ENCODE measurements at regions not wholly inside any gene's neighbourhood (a gene's known extent, or its start where the extent isn't known, plus 50 kb on each side); places are given as distances from the start of the nearest gene placed in this dataset.
A peak's percentile ranks its signal among the peaks of the same experiment; 100 is the strongest.

GRCh38 chr7:26553128-26553527 is 261.5 kb downstream of the SNX10 start:
- Histone ChIP-seq H3K4me1 (ENCODE audit: control insufficient read depth, insufficient read depth, low read length) (peaks cover 5% of the 10 kb centered on the region), H3K9ac (ENCODE audit: low read depth, low read length) (no peak overlapping the region), H3K9me3 (ENCODE audit: control insufficient read depth, insufficient read depth, low read length) (no peaks in the 10 kb centered on the region), H3K36me3 (ENCODE audit: control insufficient read depth, insufficient read depth, low read length) (no peaks in the 10 kb centered on the region), H3K27me3 (ENCODE audit: control insufficient read depth, insufficient read depth, low read length) (no peaks in the 10 kb centered on the region), H3K4me3 (ENCODE audit: low read depth, low read length) (no peak overlapping the region)

GRCh38 chr7:26553582-26553981 is 261.9 kb downstream of the SNX10 start:
- Histone ChIP-seq H3K9ac (ENCODE audit: low read depth, low read length) (no peak overlapping the region), H3K4me3 (ENCODE audit: low read depth, low read length) (no peak overlapping the region), H3K4me1 (ENCODE audit: control insufficient read depth, insufficient read depth, low read length) (peaks cover 5% of the 10 kb centered on the region), H3K27me3 (ENCODE audit: control insufficient read depth, insufficient read depth, low read length) (no peaks in the 10 kb centered on the region), H3K9me3 (ENCODE audit: control insufficient read depth, insufficient read depth, low read length) (no peaks in the 10 kb centered on the region), H3K36me3 (ENCODE audit: control insufficient read depth, insufficient read depth, low read length) (no peaks in the 10 kb centered on the region)

- peaks cover 5% of the 10 kb centered on the region for H3K4me1 ChIP-seq (ENCODE audit: control insufficient read depth, insufficient read depth, low read length)
- no peaks in the 10 kb centered on the region for H3K9me3 ChIP-seq (ENCODE audit: control insufficient read depth, insufficient read depth, low read length)
- no peaks in the 10 kb centered on the region for H3K36me3 ChIP-seq (ENCODE audit: control insufficient read depth, insufficient read depth, low read length)
- no peak overlapping the region for H3K4me3 ChIP-seq (ENCODE audit: low read depth, low read length)
- no peaks in the 10 kb centered on the region for H3K27me3 ChIP-seq (ENCODE audit: control insufficient read depth, insufficient read depth, low read length)
- no peak overlapping the region for H3K9ac ChIP-seq (ENCODE audit: low read depth, low read length)
Measured at GRCh38 chr7:26554952-26555351, 263.3 kb downstream of the SNX10 start.

DNA sequence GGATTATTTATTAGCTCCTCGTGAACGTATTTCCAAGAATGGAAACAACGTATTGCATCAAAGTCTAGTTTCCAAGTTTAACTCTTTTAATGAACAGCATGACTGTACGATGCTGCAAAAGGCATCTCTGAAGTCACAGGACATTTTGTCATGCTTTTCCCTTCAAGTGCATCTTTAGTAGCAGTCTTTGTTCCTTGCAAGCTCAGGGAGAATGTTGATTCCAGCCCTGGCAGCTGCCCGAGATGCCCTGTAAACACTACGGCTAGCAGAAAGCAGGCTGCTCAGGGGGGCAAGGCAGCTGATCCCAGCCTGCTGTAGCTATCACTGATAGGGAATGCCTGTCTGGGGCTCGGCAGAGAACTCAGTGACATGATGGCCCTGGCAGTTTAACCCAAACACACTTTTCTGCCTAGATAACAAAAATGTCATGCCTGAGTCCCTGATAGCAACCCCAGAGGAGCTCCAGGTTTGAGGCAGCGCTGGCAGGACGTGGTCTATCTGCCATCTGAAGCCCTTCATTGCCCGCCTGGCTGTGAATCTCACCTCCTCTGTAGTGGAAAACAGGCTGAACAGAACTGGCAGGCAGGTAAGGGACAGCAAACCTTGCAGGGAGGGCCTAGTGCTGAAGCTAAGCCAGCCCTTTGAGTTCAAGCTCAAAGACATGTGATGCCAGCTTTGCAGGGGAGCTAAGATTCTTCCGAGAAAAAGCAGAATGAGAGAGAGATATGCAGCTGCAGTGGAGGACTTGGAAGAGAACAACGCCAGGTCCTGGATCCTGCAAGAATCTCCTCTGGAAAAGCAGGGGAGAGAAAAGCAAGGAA is 264.6 kb downstream of the SNX10 start:
- Histone ChIP-seq H3K36me3 (ENCODE audit: control insufficient read depth, insufficient read depth, low read length) (no peaks in the 10 kb centered on the region), H3K9ac (ENCODE audit: low read depth, low read length) (peak overlapping the region; percentile 16), H3K4me1 (ENCODE audit: control insufficient read depth, insufficient read depth, low read length) (peaks cover 5% of the 10 kb centered on the region), H3K4me3 (ENCODE audit: low read depth, low read length) (no peak overlapping the region), H3K27me3 (ENCODE audit: control insufficient read depth, insufficient read depth, low read length) (no peaks in the 10 kb centered on the region), H3K9me3 (ENCODE audit: control insufficient read depth, insufficient read depth, low read length) (no peaks in the 10 kb centered on the region)

DNA sequence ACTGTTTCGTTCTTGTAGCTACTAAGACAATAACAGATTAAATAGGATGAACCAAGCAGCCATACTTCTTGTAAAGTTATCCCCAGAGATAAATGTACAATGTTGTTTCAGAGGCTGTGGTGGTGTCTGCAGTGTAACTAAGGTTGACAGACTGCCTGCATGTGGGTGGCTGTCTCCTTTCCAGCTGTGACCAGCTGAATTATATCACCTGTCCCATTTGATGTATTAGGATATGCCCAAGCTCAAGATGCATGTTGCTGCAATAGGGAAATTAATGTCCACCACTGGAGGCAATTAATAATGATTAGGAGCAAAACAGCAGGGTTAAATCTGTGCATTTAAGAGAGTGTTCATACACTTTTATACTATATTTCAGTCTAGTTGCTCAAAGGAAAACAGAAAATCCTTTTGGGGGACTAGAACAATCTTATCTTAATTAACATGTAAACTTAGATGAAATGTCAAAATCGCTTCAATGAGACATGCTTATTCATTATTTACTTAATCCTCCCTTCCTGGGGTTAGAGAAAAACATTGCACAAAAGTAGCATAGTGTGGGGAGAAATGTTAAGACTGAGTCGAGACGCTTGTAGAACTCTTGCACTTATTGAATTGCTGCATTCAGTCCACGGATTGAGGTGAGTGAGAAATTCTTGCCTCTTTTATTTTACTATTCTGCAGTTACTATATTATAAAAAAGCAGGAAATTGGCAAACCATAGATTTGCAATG is 269.0 kb downstream of the SNX10 start:
- Histone ChIP-seq H3K4me3 (ENCODE audit: low read depth, low read length) (no peak overlapping the region), H3K27me3 (ENCODE audit: control insufficient read depth, insufficient read depth, low read length) (no peaks in the 10 kb centered on the region), H3K36me3 (ENCODE audit: control insufficient read depth, insufficient read depth, low read length) (no peaks in the 10 kb centered on the region), H3K9me3 (ENCODE audit: control insufficient read depth, insufficient read depth, low read length) (peaks cover under 1% of the 10 kb centered on the region), H3K4me1 (ENCODE audit: control insufficient read depth, insufficient read depth, low read length) (no peaks in the 10 kb centered on the region), H3K9ac (ENCODE audit: low read depth, low read length) (no peak overlapping the region)

DNA sequence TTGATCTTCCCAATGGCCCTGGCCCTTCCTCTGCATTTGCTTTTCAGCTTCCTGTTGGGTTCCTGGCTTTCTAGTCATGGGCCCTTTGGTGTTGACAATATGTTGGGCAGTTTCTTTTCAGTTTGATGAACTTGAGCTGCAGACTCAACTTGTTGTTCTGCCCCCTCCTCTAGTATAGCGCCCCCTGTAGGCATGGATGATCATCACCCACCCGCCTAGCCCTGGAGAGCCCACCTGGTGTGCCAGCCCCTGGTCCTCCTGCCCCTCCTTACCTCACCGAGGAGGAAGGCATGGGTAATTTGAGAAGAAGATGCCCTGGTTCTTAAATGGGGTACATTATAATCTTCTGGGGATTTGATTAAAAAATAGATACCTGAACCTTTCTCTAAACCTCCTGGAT is 271.2 kb downstream of the SNX10 start:
- Histone ChIP-seq H3K4me3 (ENCODE audit: low read depth, low read length) (no peak overlapping the region), H3K9ac (ENCODE audit: low read depth, low read length) (no peak overlapping the region), H3K27me3 (ENCODE audit: control insufficient read depth, insufficient read depth, low read length) (no peaks in the 10 kb centered on the region), H3K4me1 (ENCODE audit: control insufficient read depth, insufficient read depth, low read length) (no peaks in the 10 kb centered on the region), H3K36me3 (ENCODE audit: control insufficient read depth, insufficient read depth, low read length) (no peaks in the 10 kb centered on the region), H3K9me3 (ENCODE audit: control insufficient read depth, insufficient read depth, low read length) (peaks cover 3% of the 10 kb centered on the region)

- Histone ChIP-seq H3K9ac (ENCODE audit: low read depth, low read length) (no peak overlapping the region), H3K4me3 (ENCODE audit: low read depth, low read length) (no peak overlapping the region), H3K27me3 (ENCODE audit: control insufficient read depth, insufficient read depth, low read length) (no peaks in the 10 kb centered on the region), H3K9me3 (ENCODE audit: control insufficient read depth, insufficient read depth, low read length) (peaks cover 3% of the 10 kb centered on the region), H3K36me3 (ENCODE audit: control insufficient read depth, insufficient read depth, low read length) (no peaks in the 10 kb centered on the region), H3K4me1 (ENCODE audit: control insufficient read depth, insufficient read depth, low read length) (no peaks in the 10 kb centered on the region)
Measured at GRCh38 chr7:26563406-26563805, 271.7 kb downstream of the SNX10 start.

- H3K27me3 ChIP-seq (ENCODE audit: control insufficient read depth, insufficient read depth, low read length): no peaks in the 10 kb centered on the region
- no peaks in the 10 kb centered on the region for H3K4me1 ChIP-seq (ENCODE audit: control insufficient read depth, insufficient read depth, low read length)
- no peak overlapping the region for H3K9ac ChIP-seq (ENCODE audit: low read depth, low read length)
- H3K36me3 ChIP-seq (ENCODE audit: control insufficient read depth, insufficient read depth, low read length): no peaks in the 10 kb centered on the region
- peaks cover 3% of the 10 kb centered on the region for H3K9me3 ChIP-seq (ENCODE audit: control insufficient read depth, insufficient read depth, low read length)
- no peak overlapping the region for H3K4me3 ChIP-seq (ENCODE audit: low read depth, low read length)
Measured at GRCh38 chr7:26567266-26567665, 275.6 kb downstream of the SNX10 start.

DNA sequence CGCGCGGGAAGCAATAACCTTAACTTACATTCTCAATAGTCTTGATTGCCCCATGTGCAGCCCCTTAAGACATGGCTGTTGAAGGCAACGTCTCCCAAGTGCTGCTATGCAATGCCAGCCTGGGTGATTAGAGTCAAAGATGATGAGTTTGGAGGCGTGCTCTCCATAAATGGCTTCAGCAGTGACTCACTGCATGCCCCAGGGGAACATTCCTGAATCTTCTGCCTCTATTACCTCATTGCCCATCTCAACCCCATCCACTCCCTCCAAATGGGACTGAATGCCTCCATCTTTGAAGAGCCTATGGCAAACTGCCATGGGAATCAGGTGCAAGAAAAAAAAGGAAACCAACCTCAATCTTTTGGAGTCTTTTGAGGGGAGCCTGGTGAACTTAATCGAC is 282.8 kb downstream of the SNX10 start:
- no peaks in the 10 kb centered on the region for H3K4me1 ChIP-seq (ENCODE audit: control insufficient read depth, insufficient read depth, low read length)
- H3K27me3 ChIP-seq (ENCODE audit: control insufficient read depth, insufficient read depth, low read length): no peaks in the 10 kb centered on the region
- no peaks in the 10 kb centered on the region for H3K36me3 ChIP-seq (ENCODE audit: control insufficient read depth, insufficient read depth, low read length)
- no peak overlapping the region for H3K9ac ChIP-seq (ENCODE audit: low read depth, low read length)
- no peaks in the 10 kb centered on the region for H3K9me3 ChIP-seq (ENCODE audit: control insufficient read depth, insufficient read depth, low read length)
- no peak overlapping the region for H3K4me3 ChIP-seq (ENCODE audit: low read depth, low read length)

DNA sequence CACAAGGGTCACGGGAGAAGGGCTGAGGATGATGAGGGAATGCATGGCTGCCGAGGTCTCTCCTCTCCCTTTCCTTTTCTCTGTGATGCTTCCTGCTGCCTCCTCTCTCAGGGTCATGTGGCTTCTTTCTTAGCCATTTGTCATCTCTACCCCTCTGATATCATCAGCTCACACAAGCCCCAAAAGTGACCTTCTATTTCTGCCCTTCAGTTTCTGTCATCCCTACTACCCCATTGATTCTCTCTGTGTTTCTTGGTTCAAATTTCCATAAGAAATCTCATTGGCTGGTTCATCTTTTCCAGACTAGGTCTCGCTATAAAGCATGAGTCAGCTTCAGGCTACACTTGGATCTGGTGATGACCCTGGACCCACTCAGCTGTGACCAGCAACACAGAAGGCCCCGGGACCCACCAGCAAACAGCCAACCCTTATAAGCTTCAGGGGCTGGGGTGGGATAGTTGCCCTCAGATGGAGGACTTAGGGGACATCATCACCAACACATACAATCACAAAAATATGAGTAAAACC is 284.3 kb downstream of the SKAP2 start:
- Histone ChIP-seq H3K4me3 (ENCODE audit: low read depth, low read length) (no peak overlapping the region), H3K27me3 (ENCODE audit: control insufficient read depth, insufficient read depth, low read length) (no peaks in the 10 kb centered on the region), H3K9me3 (ENCODE audit: control insufficient read depth, insufficient read depth, low read length) (no peaks in the 10 kb centered on the region), H3K9ac (ENCODE audit: low read depth, low read length) (no peak overlapping the region), H3K36me3 (ENCODE audit: control insufficient read depth, insufficient read depth, low read length) (no peaks in the 10 kb centered on the region), H3K4me1 (ENCODE audit: control insufficient read depth, insufficient read depth, low read length) (no peaks in the 10 kb centered on the region)

DNA sequence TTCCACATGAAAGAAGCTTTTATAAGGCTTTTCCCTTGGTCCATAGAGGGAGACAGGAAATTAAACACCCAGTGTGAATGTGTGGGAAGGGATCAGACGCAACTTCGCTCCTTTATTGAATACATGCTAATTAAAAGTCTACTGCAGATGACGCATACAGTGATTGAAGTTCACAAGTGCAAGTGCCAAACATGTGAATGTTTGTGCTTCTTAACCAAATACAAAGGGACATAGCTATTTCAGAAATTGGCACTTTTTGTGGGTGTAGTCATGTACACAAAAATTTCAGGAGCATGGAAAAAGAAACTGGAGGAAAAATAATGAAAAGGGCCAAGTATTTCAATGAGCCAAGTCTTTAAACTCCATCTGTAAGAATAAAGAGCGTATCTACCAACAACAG is 283.7 kb downstream of the SKAP2 start:
- no peaks in the 10 kb centered on the region for H3K9me3 ChIP-seq (ENCODE audit: control insufficient read depth, insufficient read depth, low read length)
- no peak overlapping the region for H3K4me3 ChIP-seq (ENCODE audit: low read depth, low read length)
- no peaks in the 10 kb centered on the region for H3K4me1 ChIP-seq (ENCODE audit: control insufficient read depth, insufficient read depth, low read length)
- no peak overlapping the region for H3K9ac ChIP-seq (ENCODE audit: low read depth, low read length)
- no peaks in the 10 kb centered on the region for H3K27me3 ChIP-seq (ENCODE audit: control insufficient read depth, insufficient read depth, low read length)
- no peaks in the 10 kb centered on the region for H3K36me3 ChIP-seq (ENCODE audit: control insufficient read depth, insufficient read depth, low read length)

All from iPS-15b (cell line).